Chondrocyte (in vitro differentiated cells): ENCODE measurements at regions not wholly inside any gene's neighbourhood (a gene's known extent, or its start where the extent isn't known, plus 50 kb on each side); places are given as distances from the start of the nearest gene placed in this dataset.

Experiments used
- DNase-seq: peaks from one replicate; pipeline ENCODE4 v3.0.0; 2021; ENCODE audit warnings: mixed read lengths, low spot score
- H3K27ac Mint-ChIP-seq: one replicate; pipeline ENCODE4 v1.8.0; 2021; ENCODE audit warnings: mild to moderate bottlenecking, moderate library complexity, mixed read lengths; ENCODE audit not compliant: unreplicated experiment
- H3K27me3 Mint-ChIP-seq: 2 replicates; pipeline ENCODE4 v1.8.0; 2021; ENCODE audit warnings: low read depth, mixed read lengths
- H3K36me3 Mint-ChIP-seq: 2 replicates; pipeline ENCODE4 v1.8.0; 2021; ENCODE audit warnings: low read depth, mixed read lengths
- H3K4me1 Mint-ChIP-seq: 2 replicates; pipeline ENCODE4 v1.8.0; 2021; ENCODE audit warnings: low read depth, mild to moderate bottlenecking, mixed read lengths
- H3K4me3 Mint-ChIP-seq: one replicate; pipeline ENCODE4 v1.8.0; 2021; ENCODE audit warnings: mild to moderate bottlenecking, moderate library complexity, mixed read lengths; ENCODE audit not compliant: unreplicated experiment
- H3K9me3 Mint-ChIP-seq: 2 replicates; pipeline ENCODE4 v1.8.0; 2021; ENCODE audit warnings: low read depth, mixed read lengths
- TF ChIP-seq, protein P1 (sequence below): fragments of 200-600 bp; sonication (generic); IDR thresholded peaks from 2 replicates; pipeline ENCODE4 v1.5.0; 2021; ENCODE audit warnings: antibody characterized with exemption, mild to moderate bottlenecking, moderate library complexity

DNA sequence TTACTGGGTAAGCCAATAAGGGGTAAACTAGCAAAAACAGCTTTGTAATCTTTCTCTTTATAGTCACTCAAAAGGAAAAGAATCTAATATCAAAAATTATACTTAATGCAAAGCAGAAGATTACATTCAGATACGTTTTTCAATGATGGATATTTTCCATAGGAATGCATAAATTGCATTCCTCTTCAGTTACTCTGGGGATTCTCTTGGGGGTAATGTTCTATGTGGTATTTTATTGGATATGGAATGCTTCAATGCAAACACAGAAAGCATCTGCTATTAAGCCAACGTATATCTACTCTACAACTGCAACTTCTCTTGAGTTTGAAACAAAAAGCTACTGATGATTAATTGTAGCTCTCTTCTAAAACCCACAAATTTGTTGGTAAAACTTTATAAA is 106.0 kb downstream of the SLC41A2 start:
- Mint-ChIP-seq H3K27ac (no peak overlapping the region), H3K27me3 (no peaks in the 10 kb centered on the region), H3K9me3 (no peaks in the 10 kb centered on the region), H3K4me1 (peaks cover 24% of the 10 kb centered on the region), H3K36me3 (peaks cover 3% of the 10 kb centered on the region), H3K4me3 (no peak overlapping the region)
- no peak for DNase-seq
- TF ChIP-seq, protein P1, sequence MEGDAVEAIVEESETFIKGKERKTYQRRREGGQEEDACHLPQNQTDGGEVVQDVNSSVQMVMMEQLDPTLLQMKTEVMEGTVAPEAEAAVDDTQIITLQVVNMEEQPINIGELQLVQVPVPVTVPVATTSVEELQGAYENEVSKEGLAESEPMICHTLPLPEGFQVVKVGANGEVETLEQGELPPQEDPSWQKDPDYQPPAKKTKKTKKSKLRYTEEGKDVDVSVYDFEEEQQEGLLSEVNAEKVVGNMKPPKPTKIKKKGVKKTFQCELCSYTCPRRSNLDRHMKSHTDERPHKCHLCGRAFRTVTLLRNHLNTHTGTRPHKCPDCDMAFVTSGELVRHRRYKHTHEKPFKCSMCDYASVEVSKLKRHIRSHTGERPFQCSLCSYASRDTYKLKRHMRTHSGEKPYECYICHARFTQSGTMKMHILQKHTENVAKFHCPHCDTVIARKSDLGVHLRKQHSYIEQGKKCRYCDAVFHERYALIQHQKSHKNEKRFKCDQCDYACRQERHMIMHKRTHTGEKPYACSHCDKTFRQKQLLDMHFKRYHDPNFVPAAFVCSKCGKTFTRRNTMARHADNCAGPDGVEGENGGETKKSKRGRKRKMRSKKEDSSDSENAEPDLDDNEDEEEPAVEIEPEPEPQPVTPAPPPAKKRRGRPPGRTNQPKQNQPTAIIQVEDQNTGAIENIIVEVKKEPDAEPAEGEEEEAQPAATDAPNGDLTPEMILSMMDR, result no peak

DNA sequence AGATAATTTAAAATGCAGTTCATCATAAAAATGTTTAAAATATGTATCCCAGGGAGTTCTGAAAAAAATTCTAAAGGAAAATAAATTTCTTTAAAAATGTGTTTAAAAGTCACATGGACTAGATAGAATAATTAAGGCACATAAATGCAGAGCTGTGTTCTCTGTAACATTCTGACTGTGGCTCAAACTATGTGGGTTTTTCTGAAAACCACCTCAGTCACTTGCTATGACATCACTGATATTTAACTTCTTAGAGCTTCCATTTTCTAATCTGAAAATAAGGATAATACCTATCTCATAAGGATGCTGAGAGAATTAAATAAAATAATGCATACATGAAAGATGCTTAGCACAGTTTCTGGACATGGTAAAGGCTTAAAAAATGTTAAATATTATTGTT is 107.3 kb downstream of the SLC41A2 start:
- Mint-ChIP-seq H3K36me3 (peaks cover 3% of the 10 kb centered on the region), H3K27ac (no peak overlapping the region), H3K27me3 (no peaks in the 10 kb centered on the region), H3K4me1 (peaks cover 33% of the 10 kb centered on the region), H3K9me3 (no peaks in the 10 kb centered on the region), H3K4me3 (no peak overlapping the region)
- DNase-seq, result no peak
- TF ChIP-seq, protein P1, result no peak

DNA sequence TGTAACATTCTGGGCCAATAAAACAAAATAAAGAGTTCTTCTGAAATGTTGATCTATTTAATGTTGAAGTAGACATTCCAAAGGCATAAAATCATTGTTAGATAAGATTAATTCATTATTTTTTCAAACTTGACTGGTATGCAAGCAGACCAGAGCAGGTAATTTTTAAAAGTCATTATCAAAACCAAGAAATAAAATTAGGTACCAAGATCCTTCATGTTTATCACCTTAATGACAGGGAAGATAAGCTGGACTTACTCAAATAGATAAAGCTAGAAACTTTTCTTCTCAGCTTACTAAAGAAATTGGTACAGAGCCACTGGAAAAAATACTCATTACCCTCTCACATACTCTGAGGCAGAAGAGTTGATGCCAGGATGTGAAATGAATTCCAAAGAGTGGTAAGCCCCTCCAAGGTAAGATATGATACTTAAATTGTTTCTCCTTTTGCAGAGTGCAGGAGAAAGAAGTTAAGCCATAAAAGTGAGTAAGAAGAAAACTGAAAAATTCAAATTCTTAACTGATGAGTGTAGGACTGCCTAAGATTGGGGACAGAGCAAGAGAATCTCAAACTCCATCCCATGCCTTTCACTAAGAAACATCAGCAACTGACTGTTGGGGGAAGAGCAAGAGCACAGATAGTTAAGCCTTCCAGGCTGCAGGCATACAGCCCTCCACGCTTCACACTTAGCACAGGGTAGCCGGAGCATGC is 111.9 kb downstream of the SLC41A2 start:
- H3K4me3 Mint-ChIP-seq, result no peak overlapping the region
- H3K4me1 Mint-ChIP-seq, result peaks cover 20% of the 10 kb centered on the region
- DNase-seq, result no peak
- no peaks in the 10 kb centered on the region for H3K27me3 Mint-ChIP-seq
- H3K9me3 Mint-ChIP-seq, result no peaks in the 10 kb centered on the region
- TF ChIP-seq, protein P1, result no peak
- peaks cover 10% of the 10 kb centered on the region for H3K36me3 Mint-ChIP-seq
- H3K27ac Mint-ChIP-seq, result peak overlapping the region; percentile 55

DNA sequence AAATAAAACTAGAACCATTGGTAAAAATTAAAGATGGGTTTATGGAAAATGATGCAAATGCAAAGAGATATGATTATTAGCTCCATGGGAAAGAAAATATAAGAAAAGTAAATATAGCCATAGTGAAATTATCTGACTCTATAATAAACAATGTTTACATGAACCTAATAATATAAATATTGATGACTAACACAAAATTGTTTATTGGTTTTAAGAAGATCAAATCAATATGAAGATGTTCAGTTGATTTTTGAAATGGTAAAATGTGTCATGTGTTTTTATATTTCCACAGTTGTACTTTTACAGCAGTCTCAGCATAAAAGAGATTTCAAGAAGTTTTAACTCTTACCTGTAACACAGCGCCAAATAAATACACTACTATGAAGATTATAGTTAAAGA is 114.0 kb downstream of the SLC41A2 start:
- Mint-ChIP-seq H3K36me3 (peaks cover 10% of the 10 kb centered on the region), H3K27ac (no peak overlapping the region), H3K4me3 (no peak overlapping the region), H3K4me1 (peaks cover 16% of the 10 kb centered on the region), H3K9me3 (no peaks in the 10 kb centered on the region), H3K27me3 (no peaks in the 10 kb centered on the region)
- DNase-seq, result no peak
- TF ChIP-seq, protein P1, result no peak

DNA sequence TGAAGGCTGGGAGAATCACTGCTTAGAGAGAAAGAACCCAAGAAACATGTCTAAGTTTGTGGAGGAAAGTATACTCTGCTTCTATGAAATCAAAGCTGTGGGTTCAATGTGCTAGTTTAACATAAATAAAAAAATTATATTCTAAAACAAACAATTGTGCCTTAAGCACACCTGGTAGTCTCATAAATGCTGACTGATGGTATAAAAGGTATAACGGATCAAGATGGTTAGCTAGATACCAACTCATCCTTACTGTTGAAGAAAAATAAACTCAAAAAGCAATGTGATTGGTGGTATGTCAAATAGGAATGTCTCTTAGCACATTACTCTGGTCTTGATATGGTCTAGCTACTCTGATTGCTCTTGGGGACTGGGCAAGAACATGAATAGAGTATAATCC is 117.8 kb downstream of the SLC41A2 start:
- Mint-ChIP-seq H3K27me3 (no peaks in the 10 kb centered on the region), H3K36me3 (peaks cover 4% of the 10 kb centered on the region), H3K4me1 (peaks cover 4% of the 10 kb centered on the region), H3K27ac (no peak overlapping the region), H3K9me3 (no peaks in the 10 kb centered on the region), H3K4me3 (no peak overlapping the region)
- no peak for DNase-seq
- TF ChIP-seq, protein P1, result no peak
